Stimulated activated CD8-positive, alpha-beta memory T cell treated with anti-CD3 and anti-CD28 coated beads, Interleukin-2, amount 100 ng/mL, for 1 hour (primary cell): ENCODE measurements at regions not wholly inside any gene's neighbourhood (a gene's known extent, or its start where the extent isn't known, plus 50 kb on each side); places are given as distances from the start of the nearest gene placed in this dataset.

ENCODE experiments used
- DNase-seq, 2 donors: peaks; one replicate each; pipeline ENCODE4 v3.0.0-alpha.2; 2020; ENCODE audit warnings: low read depth in 2 of 2

- no peak for DNase-seq
Measured at GRCh38 chr12:93243689-93244513, 133.8 kb upstream of the NUDT4 start.

GRCh38 chr12:93244514-93245077 lies 133.1 kb upstream of the NUDT4 start:
- no peak for DNase-seq

GRCh38 chr12:93245543-93245942 lies 132.2 kb upstream of the NUDT4 start:
- peak in 1 of 2 donors; percentile 10 for DNase-seq

GRCh38 chr12:93247313-93247991 lies 130.3 kb upstream of the NUDT4 start:
- DNase-seq = no peak

GRCh38 chr12:93252221-93252620 lies 125.5 kb upstream of the NUDT4 start:
- DNase-seq = no peak

- no peak for DNase-seq
Measured at GRCh38 chr12:93254911-93255310, 122.8 kb upstream of the NUDT4 start.

GRCh38 chr12:93256256-93256969 lies 121.3 kb upstream of the NUDT4 start:
- DNase-seq = no peak

- no peak for DNase-seq
Measured at GRCh38 chr12:93261505-93262094, 116.1 kb upstream of the NUDT4 start.

- no peak for DNase-seq
Measured at GRCh38 chr12:93272997-93273396, 104.7 kb upstream of the NUDT4 start.

- no peak for DNase-seq
Measured at GRCh38 chr12:93273834-93274564, 103.7 kb upstream of the NUDT4 start.

- no peak for DNase-seq
Measured at GRCh38 chr12:93274937-93275336, 102.8 kb upstream of the NUDT4 start.

GRCh38 chr12:93275589-93275988 lies 102.1 kb upstream of the NUDT4 start:
- no peak for DNase-seq

- no peak for DNase-seq
Measured at GRCh38 chr12:93279565-93280412, 97.9 kb upstream of the NUDT4 start.

- DNase-seq = no peak
Measured at GRCh38 chr12:93287149-93287548, 90.6 kb upstream of the NUDT4 start.

- no peak for DNase-seq
Measured at GRCh38 chr12:93288626-93289025, 89.1 kb upstream of the NUDT4 start.

GRCh38 chr12:93290391-93290790 lies 87.3 kb upstream of the NUDT4 start:
- no peak for DNase-seq

GRCh38 chr12:93292213-93292612 lies 85.5 kb upstream of the NUDT4 start:
- no peak for DNase-seq

- no peak for DNase-seq
Measured at GRCh38 chr12:93292731-93293566, 84.8 kb upstream of the NUDT4 start.

- DNase-seq = no peak
Measured at GRCh38 chr12:93297032-93297431, 80.7 kb upstream of the NUDT4 start.
